ENCODE measurements at regions not wholly inside any gene's neighbourhood (a gene's known extent, or its start where the extent isn't known, plus 50 kb on each side); places are given as distances from the start of the nearest gene placed in this dataset.
A peak's percentile ranks its signal among the peaks of the same experiment; 100 is the strongest.

DNA sequence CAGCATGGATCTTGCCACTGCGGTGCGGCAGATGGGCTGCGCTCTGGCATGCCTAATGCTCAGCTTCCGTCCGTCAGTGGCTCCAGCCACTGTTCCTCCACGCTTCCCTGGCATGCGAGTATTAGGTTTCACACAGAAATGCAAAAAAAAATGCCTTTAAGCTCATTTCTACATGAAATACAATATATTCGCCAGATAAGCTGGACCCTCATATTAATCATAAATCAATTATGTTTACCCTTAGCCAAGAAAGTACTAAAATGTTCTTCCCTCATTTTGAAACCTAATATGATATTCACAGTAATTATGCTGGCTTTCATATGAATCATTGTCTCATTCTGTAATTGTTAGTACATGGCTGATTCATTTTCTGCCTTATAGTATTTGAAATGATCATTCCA is 115.5 kb upstream of the FAM241A start:
- 85 to 93% methylated on average over 8 of the region's 8 CpGs for WGBS, 2 experiments (ENCODE audit: insufficient coverage in 1 of 2, insufficient read length in 1 of 2)
- Mint-ChIP-seq H3K27me3 (ENCODE audit: insufficient read depth) (no peaks in the 10 kb centered on the region), H3K27ac (no peak overlapping the region), H3K9me3 (peaks cover 6% of the 10 kb centered on the region), H3K4me3 (no peak overlapping the region), H3K36me3 (ENCODE audit: low read depth) (no peaks in the 10 kb centered on the region), H3K4me1 (peaks cover 2% of the 10 kb centered on the region)
- Histone ChIP-seq H3K9me3 (ENCODE audit: control insufficient read depth, low read length) (peaks cover 6% of the 10 kb centered on the region), H3K4me3 (ENCODE audit: low read length) (no peak overlapping the region), H3K27ac (ENCODE audit: low read depth, low read length) (no peak overlapping the region), H3K4me1 (ENCODE audit: control insufficient read depth, insufficient read depth, low read length) (no peaks in the 10 kb centered on the region), H3K27me3 (ENCODE audit: control insufficient read depth, insufficient read depth, low read length, poor library complexity, severe bottlenecking) (no peaks in the 10 kb centered on the region), H3K9ac (ENCODE audit: extremely low read depth, low read length, poor library complexity, severe bottlenecking) (no peak overlapping the region), H3K36me3 (ENCODE audit: control insufficient read depth, insufficient read depth, low read length) (no peaks in the 10 kb centered on the region)
- DNase-seq: no peak
- TF ChIP-seq, protein P1, sequence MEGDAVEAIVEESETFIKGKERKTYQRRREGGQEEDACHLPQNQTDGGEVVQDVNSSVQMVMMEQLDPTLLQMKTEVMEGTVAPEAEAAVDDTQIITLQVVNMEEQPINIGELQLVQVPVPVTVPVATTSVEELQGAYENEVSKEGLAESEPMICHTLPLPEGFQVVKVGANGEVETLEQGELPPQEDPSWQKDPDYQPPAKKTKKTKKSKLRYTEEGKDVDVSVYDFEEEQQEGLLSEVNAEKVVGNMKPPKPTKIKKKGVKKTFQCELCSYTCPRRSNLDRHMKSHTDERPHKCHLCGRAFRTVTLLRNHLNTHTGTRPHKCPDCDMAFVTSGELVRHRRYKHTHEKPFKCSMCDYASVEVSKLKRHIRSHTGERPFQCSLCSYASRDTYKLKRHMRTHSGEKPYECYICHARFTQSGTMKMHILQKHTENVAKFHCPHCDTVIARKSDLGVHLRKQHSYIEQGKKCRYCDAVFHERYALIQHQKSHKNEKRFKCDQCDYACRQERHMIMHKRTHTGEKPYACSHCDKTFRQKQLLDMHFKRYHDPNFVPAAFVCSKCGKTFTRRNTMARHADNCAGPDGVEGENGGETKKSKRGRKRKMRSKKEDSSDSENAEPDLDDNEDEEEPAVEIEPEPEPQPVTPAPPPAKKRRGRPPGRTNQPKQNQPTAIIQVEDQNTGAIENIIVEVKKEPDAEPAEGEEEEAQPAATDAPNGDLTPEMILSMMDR (conservative IDR thresholded peaks at IDR 0.05): no peak

DNA sequence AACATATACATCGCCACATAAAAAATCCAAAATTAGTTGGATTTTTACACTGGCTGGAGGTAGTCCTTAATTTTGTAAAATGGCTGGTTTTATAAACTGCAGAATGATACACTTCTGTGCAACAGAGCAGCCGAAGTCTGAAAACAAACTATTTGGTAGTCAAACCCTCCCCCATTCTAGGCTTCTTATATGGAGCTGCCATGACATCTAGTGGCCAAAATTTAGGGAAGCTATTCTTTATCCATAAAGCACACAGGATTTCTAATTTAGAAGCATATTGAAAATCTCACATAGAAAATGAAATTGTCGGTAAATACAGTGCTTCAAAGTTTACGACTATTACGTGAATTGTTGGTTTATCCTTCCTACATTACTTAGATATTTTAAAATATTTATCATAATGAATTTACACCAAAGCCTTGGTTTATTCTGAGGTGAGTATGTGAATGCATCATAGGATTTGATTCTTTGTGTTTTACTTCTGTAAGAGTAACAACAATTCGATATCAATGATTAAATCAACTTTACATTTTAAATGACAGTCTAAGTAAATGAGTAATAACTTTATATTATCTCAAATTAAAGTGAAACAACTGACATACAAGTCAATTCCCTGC is 113.4 kb upstream of the FAM241A start:
- TF ChIP-seq, protein P1 (conservative IDR thresholded peaks at IDR 0.05): peak; percentile 90
- no peaks in the 10 kb centered on the region for H3K36me3 Mint-ChIP-seq (ENCODE audit: low read depth)
- peaks cover 3% of the 10 kb centered on the region for H3K4me1 ChIP-seq (ENCODE audit: control insufficient read depth, insufficient read depth, low read length)
- H3K4me1 Mint-ChIP-seq: no peaks in the 10 kb centered on the region
- WGBS, 2 experiments (ENCODE audit: insufficient coverage in 1 of 2, insufficient read length in 1 of 2): 54 to 56% methylated on average over 1 to 3 of the region's 6 CpGs
- H3K36me3 ChIP-seq (ENCODE audit: control insufficient read depth, insufficient read depth, low read length): no peaks in the 10 kb centered on the region
- no peak overlapping the region for H3K27ac Mint-ChIP-seq
- H3K27ac ChIP-seq (ENCODE audit: low read depth, low read length): no peak overlapping the region
- H3K9ac ChIP-seq (ENCODE audit: extremely low read depth, low read length, poor library complexity, severe bottlenecking): no peak overlapping the region
- no peak overlapping the region for H3K4me3 Mint-ChIP-seq
- H3K9me3 Mint-ChIP-seq: peaks cover 6% of the 10 kb centered on the region
- H3K27me3 ChIP-seq (ENCODE audit: control insufficient read depth, insufficient read depth, low read length, poor library complexity, severe bottlenecking): no peaks in the 10 kb centered on the region
- H3K9me3 ChIP-seq (ENCODE audit: control insufficient read depth, low read length): peaks cover 6% of the 10 kb centered on the region
- no peaks in the 10 kb centered on the region for H3K27me3 Mint-ChIP-seq (ENCODE audit: insufficient read depth)
- no peak overlapping the region for H3K4me3 ChIP-seq (ENCODE audit: low read length)
- DNase-seq: peak; percentile 50

DNA sequence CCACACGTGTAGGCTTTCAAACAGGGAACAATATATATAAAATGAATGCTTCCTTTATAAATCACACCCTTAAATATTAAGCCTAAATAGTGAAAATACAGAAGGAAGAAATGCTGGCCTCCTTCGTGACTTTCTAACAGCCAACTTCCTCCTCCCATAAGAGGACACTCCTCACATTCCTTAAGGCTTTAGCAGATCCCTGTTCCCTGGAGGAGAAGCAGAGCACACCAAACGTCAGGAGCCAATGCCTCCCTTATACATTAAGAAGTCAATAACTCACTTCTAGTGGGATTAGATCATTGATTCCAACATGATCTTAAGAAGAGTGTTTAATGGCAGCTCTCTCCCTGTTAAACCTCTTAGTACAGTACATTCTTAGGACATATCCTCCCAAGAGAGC is 108.4 kb upstream of the FAM241A start:
- no peak overlapping the region for H3K27ac ChIP-seq (ENCODE audit: low read depth, low read length)
- no peak for DNase-seq
- no peaks in the 10 kb centered on the region for H3K36me3 ChIP-seq (ENCODE audit: control insufficient read depth, insufficient read depth, low read length)
- no peaks in the 10 kb centered on the region for H3K36me3 Mint-ChIP-seq (ENCODE audit: low read depth)
- 51 to 80% methylated on average over 1 to 3 of the region's 3 CpGs for WGBS, 2 experiments (ENCODE audit: insufficient coverage in 1 of 2, insufficient read length in 1 of 2)
- no peaks in the 10 kb centered on the region for H3K27me3 ChIP-seq (ENCODE audit: control insufficient read depth, insufficient read depth, low read length, poor library complexity, severe bottlenecking)
- H3K27ac Mint-ChIP-seq: no peak overlapping the region
- H3K4me1 Mint-ChIP-seq: no peaks in the 10 kb centered on the region
- peaks cover 3% of the 10 kb centered on the region for H3K4me1 ChIP-seq (ENCODE audit: control insufficient read depth, insufficient read depth, low read length)
- H3K4me3 Mint-ChIP-seq: no peak overlapping the region
- H3K4me3 ChIP-seq (ENCODE audit: low read length): no peak overlapping the region
- H3K27me3 Mint-ChIP-seq (ENCODE audit: insufficient read depth): no peaks in the 10 kb centered on the region
- H3K9ac ChIP-seq (ENCODE audit: extremely low read depth, low read length, poor library complexity, severe bottlenecking): no peak overlapping the region
- H3K9me3 ChIP-seq (ENCODE audit: control insufficient read depth, low read length): no peaks in the 10 kb centered on the region
- H3K9me3 Mint-ChIP-seq: no peaks in the 10 kb centered on the region
- TF ChIP-seq, protein P1 (conservative IDR thresholded peaks at IDR 0.05): no peak
